Breast epithelium (tissue), 4 donors: ENCODE measurements at regions not wholly inside any gene's neighbourhood (a gene's known extent, or its start where the extent isn't known, plus 50 kb on each side); places are given as distances from the start of the nearest gene placed in this dataset.

Source experiments
- DNase-seq, 2 donors: peaks; one replicate each; pipeline ENCODE4 v3.0.0-alpha.2; 2019; ENCODE audit warnings: low spot score in 2 of 2
- H3K27ac ChIP-seq, 2 donors: fragments of 200-600 bp; sonication (generic) in 1 of 2; one replicate each; pipeline ENCODE4 v1.5.1; 2016 to 2019; ENCODE audit warnings: mild to moderate bottlenecking in 1 of 2
- H3K27me3 ChIP-seq, 2 donors: fragments of 200-600 bp; sonication (generic) in 1 of 2; one replicate each; pipeline versions ENCODE4 v1.5.1 to v1.6.0; 2017 to 2019; ENCODE audit warnings: control low read depth in 1 of 2, mild to moderate bottlenecking in 1 of 2
- H3K36me3 ChIP-seq: fragments of 200-600 bp; one replicate; pipeline ENCODE4 v1.5.1; 2019
- H3K4me1 ChIP-seq, 2 donors: fragments of 200-600 bp; sonication (generic); one replicate each; pipeline ENCODE4 v1.5.1; 2016 to 2019; ENCODE audit warnings: control low read depth in 1 of 2
- H3K4me3 ChIP-seq, 3 donors: fragments of 200-600 bp; sonication (generic); 1 replicate in 2 of 3; 2 replicates in 1 of 3; pipeline ENCODE4 v1.5.1; 2016 to 2019; ENCODE audit warnings: mild to moderate bottlenecking in 3 of 3, moderate library complexity in 2 of 3
- H3K9me3 ChIP-seq, 2 donors: fragments of 200-600 bp; sonication (generic) in 1 of 2; one replicate each; pipeline ENCODE4 v1.5.1; 2016 to 2019; ENCODE audit warnings: control low read depth in 1 of 2
- POLR2A ChIP-seq: fragments of 450-650 bp; IDR thresholded peaks from one replicate; pipeline ENCODE4 v1.6.1; 2016; ENCODE audit warnings: antibody characterized with exemption, mild to moderate bottlenecking, moderate library complexity
- POLR2AphosphoS5 ChIP-seq, 3 donors: sonication (generic); formaldehyde crosslinking; IDR thresholded peaks; one replicate each; pipeline ENCODE4 v1.6.1; 2017; ENCODE audit warnings: antibody characterized with exemption in 3 of 3
- intact Hi-C: fragments of 100-400 bp; cut with DNase I; formaldehyde crosslinking; loops from one replicate; pipeline ENCODE4 v1.15.1; 2023; ENCODE audit warnings: low total_unique reads
- TF ChIP-seq, protein P1 (sequence below), 3 donors: fragments of 450-650 bp; IDR thresholded peaks; one replicate each; pipeline ENCODE4 v1.5.1; 2016 to 2017; ENCODE audit warnings: antibody characterized with exemption in 3 of 3, mild to moderate bottlenecking in 3 of 3, moderate library complexity in 3 of 3

DNA sequence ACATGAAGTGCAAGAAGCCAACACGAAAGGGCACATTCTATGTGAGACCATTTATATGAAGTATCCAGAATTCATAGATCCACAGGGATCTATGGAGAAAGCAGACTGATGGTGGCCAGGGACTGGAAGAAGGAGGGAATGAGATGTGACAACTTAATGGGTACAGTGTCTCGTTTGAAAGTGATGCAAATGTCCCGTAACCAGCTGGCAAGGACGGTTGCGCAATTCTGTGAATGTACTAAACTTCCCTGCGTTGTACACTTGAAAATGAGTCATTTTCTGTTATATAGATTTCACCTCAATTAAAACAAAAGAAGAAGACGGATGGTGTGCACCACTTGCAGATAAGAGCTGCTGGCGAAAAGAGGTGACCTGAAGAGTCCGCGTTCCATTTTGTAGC, 861.1 kb downstream of the TYW1 start:
- Histone ChIP-seq H3K4me1 (no peaks in the 10 kb centered on the region), H3K4me3 (no peak overlapping the region), H3K9me3 (peaks cover 0 to 13% of the 10 kb centered on the region in 2 donors), H3K36me3 (no peaks in the 10 kb centered on the region), H3K27me3 (no peaks in the 10 kb centered on the region), H3K27ac (no peak overlapping the region)
- DNase-seq = no peak
- intact Hi-C loops = no loop called here
- TF ChIP-seq POLR2A (no peak), POLR2AphosphoS5 (IDR thresholded peaks at IDR 0.05) (no peak)
- TF ChIP-seq, protein P1, sequence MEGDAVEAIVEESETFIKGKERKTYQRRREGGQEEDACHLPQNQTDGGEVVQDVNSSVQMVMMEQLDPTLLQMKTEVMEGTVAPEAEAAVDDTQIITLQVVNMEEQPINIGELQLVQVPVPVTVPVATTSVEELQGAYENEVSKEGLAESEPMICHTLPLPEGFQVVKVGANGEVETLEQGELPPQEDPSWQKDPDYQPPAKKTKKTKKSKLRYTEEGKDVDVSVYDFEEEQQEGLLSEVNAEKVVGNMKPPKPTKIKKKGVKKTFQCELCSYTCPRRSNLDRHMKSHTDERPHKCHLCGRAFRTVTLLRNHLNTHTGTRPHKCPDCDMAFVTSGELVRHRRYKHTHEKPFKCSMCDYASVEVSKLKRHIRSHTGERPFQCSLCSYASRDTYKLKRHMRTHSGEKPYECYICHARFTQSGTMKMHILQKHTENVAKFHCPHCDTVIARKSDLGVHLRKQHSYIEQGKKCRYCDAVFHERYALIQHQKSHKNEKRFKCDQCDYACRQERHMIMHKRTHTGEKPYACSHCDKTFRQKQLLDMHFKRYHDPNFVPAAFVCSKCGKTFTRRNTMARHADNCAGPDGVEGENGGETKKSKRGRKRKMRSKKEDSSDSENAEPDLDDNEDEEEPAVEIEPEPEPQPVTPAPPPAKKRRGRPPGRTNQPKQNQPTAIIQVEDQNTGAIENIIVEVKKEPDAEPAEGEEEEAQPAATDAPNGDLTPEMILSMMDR (IDR thresholded peaks at IDR 0.05) = no peak

DNA sequence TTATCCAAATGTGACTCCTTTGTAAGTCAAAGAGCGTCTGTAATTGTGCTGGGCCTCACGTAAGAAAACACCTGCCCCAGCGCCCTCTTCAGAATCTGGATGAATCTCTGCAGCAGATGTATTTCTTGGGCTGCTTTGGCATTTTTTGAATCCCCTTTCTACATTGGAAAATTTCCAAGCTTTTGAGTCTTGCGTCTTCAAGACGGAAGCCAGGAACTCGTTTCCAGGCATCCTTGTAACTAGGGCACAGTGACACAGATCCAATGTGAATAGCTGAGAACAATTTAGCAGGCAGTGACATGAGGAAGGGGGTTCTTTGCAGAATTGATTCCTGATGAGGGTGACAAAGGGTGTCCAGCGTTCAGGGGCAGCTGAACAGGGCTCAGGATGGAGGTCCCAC, 862.3 kb downstream of the TYW1 start:
- Histone ChIP-seq H3K4me3 (no peak overlapping the region), H3K36me3 (no peaks in the 10 kb centered on the region), H3K9me3 (peaks cover 0 to 18% of the 10 kb centered on the region in 2 donors), H3K27ac (no peak overlapping the region), H3K4me1 (no peaks in the 10 kb centered on the region), H3K27me3 (no peaks in the 10 kb centered on the region)
- intact Hi-C loops = no loop called here
- DNase-seq = no peak
- TF ChIP-seq POLR2A = no peak
- no peak for TF ChIP-seq POLR2AphosphoS5 (IDR thresholded peaks at IDR 0.05)
- TF ChIP-seq, protein P1 (IDR thresholded peaks at IDR 0.05) = no peak

DNA sequence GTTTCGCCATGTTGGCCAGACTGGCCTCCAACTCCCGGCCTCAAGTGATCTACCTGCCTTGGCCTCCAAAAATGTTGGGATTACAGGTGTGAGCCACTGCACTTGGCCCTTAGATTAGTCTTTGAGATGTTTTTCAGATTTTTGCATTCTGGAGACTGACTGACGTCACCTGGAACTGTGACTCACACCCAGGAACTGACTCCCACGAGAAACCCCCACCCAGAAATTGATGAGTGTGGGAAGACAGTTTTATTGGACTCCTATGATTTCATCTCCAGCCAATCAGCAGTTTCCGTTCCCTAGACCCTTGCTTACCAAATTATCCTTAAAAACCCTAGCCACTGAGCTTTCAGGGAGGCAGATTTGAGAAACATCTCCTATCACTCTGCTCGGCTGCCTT, 867.3 kb downstream of the TYW1 start:
- no peaks in the 10 kb centered on the region for H3K4me1 ChIP-seq
- no peak for DNase-seq
- TF ChIP-seq, protein P1 (IDR thresholded peaks at IDR 0.05) = no peak
- TF ChIP-seq POLR2AphosphoS5 (IDR thresholded peaks at IDR 0.05) (no peak), POLR2A (no peak)
- intact Hi-C loops = no loop called here
- no peak overlapping the region for H3K27ac ChIP-seq
- no peaks in the 10 kb centered on the region for H3K27me3 ChIP-seq
- H3K4me3 ChIP-seq = no peak overlapping the region
- H3K9me3 ChIP-seq = peaks cover 0 to 18% of the 10 kb centered on the region in 2 donors
- H3K36me3 ChIP-seq = no peaks in the 10 kb centered on the region

DNA sequence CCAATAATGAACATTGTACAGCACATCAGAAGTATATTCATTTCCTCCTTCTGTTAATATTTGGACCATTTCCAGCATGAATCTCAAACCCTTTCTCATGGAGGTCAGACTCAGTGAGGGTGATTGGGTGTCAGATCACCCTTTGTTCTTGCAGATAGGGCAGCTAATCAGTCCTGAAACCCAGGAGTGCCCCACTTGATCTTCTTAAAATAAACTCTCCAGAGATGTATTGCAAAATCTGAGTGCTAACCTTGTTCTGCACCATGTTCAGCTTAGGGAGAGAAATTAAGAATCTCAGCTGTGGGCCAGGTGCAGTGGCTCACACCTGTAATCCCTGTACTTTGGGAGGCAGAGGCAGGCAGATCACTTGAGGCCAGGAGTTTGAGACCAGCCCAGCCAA, 869.4 kb downstream of the TYW1 start:
- Histone ChIP-seq H3K4me1 (no peaks in the 10 kb centered on the region), H3K4me3 (no peak overlapping the region), H3K27me3 (no peaks in the 10 kb centered on the region), H3K36me3 (no peaks in the 10 kb centered on the region), H3K9me3 (peaks cover 0 to 18% of the 10 kb centered on the region in 2 donors), H3K27ac (no peak overlapping the region)
- no peak for DNase-seq
- TF ChIP-seq, protein P1 (IDR thresholded peaks at IDR 0.05) = no peak
- no peak for TF ChIP-seq POLR2A
- TF ChIP-seq POLR2AphosphoS5 (IDR thresholded peaks at IDR 0.05) = no peak
- intact Hi-C loops = no loop called here

DNA sequence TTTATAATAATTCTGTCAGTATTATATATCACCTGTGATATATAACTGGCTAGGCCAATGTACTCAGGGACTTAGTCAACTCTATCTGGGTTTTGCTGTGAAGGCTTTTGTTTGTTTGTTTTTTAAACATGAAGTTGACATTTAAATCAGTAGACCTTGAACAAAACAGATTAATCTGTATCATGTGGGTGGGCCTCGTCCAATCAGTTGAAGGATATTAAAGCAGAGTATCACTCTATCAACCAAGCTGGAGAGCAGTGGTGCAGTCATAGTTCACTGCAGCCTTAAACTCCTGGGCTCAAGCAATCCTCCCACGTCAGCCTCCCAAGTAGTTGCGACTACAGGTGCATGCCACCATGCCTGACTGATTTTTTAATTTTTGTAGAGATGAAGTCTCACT, 870.2 kb downstream of the TYW1 start:
- Histone ChIP-seq H3K27ac (no peak overlapping the region), H3K27me3 (no peaks in the 10 kb centered on the region), H3K4me1 (no peaks in the 10 kb centered on the region), H3K9me3 (peaks cover 0 to 14% of the 10 kb centered on the region in 2 donors), H3K4me3 (no peak overlapping the region), H3K36me3 (no peaks in the 10 kb centered on the region)
- intact Hi-C loops = no loop called here
- no peak for DNase-seq
- TF ChIP-seq POLR2AphosphoS5 (IDR thresholded peaks at IDR 0.05) (no peak), POLR2A (no peak)
- TF ChIP-seq, protein P1 (IDR thresholded peaks at IDR 0.05) = no peak
